Skin of body (tissue), 1 donor: ENCODE measurements at regions not wholly inside any gene's neighbourhood (a gene's known extent, or its start where the extent isn't known, plus 50 kb on each side); places are given as distances from the start of the nearest gene placed in this dataset.
"Not testable (repeated sequence)": the region's sequence is repeated elsewhere in the genome, so short reads cannot be mapped to it uniquely, and the experiment has no call there.

Source experiments
- DNase-seq: peaks from one replicate; lab custom pipeline; 2025; lab: John Stamatoyannopoulos, UW

DNA sequence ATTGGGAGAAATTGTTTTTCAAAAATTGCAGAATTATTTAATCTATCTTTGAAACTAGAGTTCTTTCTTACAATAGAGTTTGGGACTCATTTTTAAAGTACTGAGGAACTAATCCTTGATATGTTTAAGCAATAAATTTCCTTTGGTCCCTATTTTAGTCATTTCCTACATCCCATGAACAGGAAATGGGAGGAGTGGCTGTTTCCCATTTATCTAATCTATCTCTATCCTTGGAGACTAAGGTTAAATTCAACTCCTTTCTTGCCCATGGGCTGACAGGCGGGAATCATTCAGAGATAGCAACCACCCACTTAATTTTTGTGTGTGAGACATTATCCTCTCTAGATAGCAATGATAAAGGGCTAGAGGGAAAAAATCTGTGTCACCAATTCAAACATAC, 131.6 kb upstream of the EMCN start:
- no peak for DNase-seq

DNA sequence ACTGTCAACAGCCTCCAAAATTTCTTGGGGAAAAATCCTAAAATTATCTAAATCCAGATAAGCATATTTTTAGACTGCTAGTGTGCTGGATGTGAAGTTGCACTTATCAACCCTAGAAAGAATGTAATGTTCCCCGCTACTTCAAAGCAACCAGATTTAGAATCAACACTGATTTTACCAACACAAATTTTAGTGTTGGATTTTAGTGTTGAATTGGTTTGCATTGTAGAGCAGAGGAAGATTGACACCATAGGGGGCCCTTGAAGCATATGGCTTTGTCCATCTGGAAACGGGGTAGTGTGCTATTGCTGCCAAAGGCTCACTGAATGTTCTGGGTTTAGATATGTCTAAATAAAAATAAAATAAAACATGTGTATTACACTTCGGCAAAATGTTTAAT, 126.3 kb upstream of the EMCN start:
- no peak for DNase-seq

DNA sequence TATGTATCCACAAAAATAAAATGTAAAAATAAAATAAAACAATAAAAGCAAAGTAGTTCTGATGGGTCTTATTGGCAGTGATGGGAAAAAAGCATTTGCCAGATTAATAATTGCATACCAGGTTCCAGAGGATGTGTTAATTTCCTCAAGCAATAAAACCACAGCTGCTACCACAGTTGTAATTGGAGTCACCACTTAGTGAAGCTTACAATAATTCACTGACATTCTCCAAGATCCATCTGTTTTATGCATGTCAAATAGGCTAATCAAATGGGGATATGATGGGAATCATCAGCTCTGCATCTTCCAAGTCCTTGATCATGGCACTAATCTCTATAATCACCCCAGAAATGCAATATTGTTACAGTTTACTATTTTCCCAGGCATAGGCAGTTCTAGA, 123.5 kb upstream of the EMCN start:
- DNase-seq = peak; percentile 12

DNA sequence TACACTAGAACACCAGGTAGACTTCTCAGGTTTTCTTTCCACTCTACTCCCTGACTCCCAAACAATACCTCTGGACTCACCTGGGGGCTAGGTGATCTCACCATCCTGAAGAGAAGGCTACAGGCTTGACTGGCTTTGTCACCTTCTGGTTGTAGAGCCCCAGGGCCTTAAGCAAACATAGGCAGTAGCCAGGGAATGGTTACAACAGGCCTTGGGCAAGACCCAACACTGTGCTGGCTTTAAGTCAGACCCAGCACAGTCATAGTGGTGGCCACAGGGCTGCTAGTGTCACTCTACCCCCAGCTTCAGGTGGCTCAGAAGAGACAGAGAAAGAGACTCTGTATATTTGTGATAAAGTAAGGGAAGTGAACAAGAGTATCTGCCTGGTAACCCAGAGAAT, 118.1 kb upstream of the EMCN start:
- DNase-seq = no peak

DNA sequence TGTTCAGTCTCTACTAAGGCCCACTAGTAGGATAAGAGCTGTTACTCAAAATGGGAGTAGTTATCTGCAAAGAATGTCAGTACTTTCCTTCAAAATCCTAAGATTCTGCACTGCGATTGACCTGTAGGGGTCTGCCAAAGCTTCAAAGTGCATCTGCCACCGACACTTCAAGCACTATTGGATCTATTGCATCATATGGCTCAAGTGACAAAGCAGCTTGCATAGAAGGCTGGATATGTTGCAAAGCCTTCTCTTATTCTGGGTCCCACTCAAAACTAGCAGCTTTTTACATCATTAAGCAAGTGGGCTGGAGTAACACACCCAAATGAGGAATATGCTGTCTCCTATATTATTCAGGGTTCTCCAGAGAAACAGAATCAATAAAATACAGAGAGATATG, 115.4 kb upstream of the EMCN start:
- DNase-seq = no peak

DNA sequence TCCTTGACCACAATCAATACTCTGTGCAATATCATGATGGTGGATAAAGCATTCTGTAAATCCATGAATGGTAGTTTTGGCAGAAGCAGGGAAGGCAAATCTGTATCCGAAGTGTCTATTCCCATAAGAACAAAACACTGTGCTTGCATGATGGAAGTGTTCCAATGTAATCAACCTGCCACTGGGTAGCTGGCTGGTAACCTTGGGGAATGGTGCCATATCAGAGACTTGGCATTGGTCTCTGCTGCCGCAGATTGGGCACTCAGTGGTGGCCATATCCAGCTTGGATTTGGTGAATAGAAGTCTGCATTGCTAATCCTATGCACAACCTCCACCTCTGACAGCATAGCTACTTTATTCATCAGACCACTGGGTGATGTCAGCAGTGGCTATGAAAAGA, 114.3 kb upstream of the EMCN start:
- DNase-seq = no peak

DNA sequence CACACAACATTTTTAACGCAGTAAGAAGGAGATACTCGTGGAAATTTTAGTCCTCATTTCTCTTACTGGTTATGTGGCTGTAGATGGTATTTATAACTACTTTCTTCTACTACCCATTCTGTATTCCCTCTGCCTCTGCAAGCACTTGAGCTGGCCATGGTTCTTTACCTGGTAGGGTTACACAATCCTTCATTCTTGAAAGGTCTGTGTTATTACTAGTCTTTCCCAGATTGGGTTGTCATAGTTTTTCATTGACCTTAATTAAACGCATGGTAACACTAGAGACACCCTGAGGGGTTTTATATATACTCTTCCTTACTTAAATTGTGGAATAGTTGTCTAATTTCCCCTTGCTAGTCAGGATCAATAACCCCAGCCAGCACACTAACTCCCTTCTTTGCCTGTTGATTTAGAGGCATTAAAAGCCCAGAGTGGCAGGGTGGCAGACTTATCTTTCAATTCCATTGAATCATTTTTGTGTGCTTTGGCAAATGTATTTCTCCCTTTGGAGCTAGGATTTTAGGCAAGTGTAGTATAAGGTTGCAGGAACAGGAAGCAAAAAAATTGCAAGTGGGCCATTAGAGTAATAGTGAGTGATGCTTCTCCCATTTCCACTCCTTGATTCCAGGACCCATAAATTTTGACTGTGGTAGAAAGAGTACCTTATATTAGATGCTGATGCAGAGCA, 113.6 kb upstream of the EMCN start:
- DNase-seq = no peak

DNA sequence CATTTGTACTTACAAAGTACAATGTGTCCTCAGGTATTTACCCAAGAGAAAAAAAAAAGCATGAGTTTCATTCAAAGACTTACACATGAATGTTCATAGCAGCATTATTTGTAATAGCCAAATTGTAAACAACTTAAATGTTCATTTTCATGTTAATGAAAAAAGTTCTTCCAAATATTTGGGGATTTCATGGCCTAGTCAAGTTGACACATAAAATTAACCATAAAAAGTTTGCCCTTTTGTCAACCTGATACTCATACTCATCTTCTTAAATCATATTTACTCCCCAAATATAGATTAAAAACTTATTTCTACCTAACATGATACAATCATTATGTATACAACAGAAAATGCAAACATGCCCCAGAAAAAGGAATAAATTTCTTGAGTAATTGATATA, 112.5 kb upstream of the EMCN start:
- DNase-seq = no peak

DNA sequence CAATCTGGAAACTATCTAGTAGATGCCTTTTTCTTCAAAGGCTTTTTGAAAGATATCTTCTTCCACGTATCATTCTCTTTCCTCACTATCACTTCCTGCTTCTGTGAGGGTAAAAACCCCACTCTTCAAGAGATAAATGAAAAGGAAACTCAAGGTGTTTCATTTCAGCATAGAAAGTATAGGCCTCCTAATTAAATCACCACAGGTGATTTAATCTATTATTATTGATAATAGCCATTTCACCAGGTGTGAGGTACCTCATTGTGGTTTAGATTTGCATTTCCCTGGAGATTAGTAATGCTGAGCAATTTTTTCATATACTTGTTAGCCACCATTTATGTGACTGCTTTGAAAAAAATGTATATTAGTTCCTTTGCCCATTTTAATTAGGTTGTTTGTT, 92.0 kb upstream of the EMCN start:
- no peak for DNase-seq

DNA sequence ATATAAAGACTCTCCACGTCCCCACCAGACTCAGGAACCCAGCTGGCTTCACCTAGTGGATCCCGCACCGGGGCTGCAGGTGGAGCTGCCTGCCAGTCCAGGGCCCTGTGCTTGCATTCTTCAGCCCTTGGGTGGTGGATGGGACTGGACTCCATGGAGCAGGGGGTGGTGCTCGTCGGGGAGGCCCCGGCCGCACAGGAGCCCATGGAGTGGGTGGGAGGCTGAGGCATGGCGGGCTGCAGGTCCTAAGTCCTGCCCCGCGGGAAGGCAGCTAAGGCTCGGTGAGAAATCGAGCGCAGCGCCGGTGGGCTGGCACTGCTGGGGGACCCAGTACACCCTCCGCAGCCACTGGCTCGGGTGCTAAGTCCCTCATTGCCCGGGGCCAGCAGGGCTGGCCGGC, 90.8 kb upstream of the EMCN start:
- not testable (repeated sequence) for DNase-seq

DNA sequence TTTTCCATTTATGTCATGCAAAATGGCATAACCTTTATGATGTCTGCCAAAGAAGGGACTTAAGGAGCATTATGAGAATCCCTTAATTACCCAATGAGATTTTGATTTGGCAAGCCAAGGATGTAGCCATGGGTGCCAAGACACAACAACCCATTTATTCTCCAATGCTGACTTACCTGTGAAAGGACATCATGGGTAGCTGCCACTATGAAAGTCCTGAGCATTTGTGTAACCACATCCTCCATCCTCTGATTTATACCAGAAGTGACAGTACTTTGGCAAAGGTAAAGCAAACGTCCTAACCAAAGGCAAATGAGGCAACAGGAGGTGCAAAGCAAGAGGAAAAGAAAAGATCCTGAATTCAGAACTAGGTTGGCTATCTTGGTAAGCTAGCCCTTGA, 87.3 kb upstream of the EMCN start:
- DNase-seq = no peak

DNA sequence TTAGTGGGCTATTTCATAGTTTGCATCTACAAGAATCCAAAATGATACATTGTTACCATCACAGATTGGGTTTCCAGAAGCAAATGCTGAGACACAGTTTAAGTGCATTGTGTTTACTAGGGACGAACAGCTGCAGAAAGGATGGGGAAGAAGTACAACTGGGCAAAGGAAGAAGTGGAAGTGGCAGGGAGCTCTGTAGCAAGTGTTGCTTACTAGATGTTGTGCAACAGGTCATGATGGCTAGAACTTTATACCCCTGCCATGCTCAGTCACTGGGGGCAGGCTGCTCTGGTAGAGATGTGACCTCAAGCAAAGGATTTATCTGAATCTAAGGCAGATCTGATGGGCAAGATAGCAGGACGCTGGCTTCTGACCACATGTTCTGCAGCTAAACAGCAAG, 76.1 kb upstream of the EMCN start:
- DNase-seq = no peak

DNA sequence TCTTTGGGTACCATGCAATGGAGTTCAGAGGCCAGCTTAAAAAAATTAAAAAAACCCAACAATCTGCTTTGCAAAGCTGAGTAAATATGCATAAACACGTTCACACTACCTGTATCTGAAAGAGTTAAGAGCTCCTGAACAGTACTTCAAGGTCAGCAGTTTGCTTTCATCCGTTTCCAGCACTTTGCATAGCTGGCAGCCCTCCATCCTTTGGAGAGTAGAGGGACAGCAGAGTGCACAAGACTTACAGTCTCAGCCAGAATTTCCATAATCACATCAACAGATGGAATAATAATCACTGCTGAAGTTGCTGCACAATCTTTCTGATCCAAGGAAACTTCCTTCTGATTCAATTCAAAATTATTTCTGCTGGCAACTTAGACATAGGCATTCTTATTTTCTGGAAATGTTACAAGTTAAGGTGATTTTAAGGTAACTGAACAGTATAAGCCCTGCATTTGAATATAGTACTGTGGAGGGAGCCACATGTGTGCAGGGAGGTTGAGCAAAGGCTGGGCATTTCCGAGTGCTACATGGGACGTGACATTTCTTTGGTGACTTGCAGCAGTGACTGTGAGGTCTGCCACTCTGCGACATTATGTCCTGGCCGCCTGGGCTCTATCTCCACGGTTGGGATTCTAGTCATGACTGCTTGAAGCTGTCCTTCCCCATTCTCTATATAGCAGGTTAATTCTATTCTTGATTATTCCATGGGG, 73.5 kb upstream of the EMCN start:
- peak; percentile 55 for DNase-seq

DNA sequence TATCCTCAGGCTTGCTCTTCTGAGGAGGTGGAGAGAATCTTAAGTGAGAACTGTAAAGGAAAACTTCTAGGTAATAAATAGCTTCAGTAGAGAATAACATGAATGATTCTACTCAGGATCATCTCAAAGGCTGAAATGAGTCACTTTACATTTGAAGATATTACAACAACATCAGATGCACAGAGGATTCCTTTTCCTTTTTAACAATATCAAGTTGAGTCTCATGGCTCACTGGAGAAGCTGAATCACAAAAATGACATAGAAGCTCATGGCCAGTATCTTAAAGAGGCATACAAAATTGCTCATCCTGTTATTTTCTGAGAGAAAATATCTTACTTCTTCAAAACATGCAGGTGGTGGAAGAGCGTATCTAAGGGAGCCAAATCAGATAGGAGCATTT, 72.5 kb upstream of the EMCN start:
- DNase-seq = no peak

DNA sequence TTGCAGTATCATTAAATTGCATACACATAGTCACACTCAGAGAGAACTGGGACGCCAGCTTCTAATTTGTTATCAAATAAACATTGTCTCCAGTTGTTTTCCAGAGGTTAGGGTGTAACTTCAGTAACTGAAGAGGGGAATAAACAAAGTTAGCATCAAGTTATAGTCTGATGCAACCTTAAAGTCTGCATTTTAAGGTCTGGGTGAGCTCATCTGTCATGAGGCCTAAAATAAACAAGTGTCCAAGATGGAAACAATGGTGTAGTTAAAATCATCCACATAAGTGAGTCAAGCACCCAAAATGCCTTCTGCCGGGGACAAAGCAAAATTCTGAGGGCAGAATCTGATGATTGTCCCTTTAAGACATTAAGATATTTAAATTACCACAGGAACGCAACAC, 70.3 kb upstream of the EMCN start:
- no peak for DNase-seq

DNA sequence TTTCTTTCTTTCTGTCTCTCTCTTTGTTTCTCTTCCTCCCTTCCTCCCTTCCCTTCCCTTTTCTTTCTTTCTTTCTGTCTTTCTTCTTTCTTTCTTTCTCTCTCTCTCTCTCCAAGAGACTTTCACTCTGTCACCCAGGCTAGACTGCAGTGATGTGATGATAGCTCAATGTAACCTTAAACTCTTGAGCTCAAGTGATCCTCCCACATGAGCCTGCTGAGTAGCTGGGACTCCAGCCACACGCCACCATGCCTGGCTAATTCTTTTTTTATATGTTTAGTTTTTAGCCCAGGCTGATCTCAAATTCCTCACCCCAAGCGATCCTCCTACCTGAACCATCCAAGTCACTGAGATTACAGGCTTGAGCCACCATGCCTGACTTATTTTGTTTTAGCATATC, 64.3 kb upstream of the EMCN start:
- no peak for DNase-seq

DNA sequence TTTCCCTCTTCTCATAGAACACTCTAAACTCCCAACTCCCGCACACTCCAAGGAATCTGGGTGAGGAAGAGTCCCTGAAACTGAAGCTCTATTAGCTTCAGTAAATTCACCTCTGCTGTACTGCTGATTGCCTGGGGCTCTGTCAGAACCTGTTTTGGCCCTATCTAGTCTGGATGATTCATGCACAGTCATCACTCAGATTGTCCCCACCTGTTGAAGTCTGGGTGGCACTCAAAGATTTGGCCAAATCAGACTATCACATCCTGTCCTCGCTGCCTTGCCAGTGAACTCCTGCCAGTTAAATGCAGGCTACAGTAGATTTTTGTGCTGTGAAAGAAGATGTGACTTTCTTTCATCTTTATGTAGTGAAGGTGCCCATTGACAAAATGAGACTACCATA, 63.5 kb upstream of the EMCN start:
- no peak for DNase-seq

DNA sequence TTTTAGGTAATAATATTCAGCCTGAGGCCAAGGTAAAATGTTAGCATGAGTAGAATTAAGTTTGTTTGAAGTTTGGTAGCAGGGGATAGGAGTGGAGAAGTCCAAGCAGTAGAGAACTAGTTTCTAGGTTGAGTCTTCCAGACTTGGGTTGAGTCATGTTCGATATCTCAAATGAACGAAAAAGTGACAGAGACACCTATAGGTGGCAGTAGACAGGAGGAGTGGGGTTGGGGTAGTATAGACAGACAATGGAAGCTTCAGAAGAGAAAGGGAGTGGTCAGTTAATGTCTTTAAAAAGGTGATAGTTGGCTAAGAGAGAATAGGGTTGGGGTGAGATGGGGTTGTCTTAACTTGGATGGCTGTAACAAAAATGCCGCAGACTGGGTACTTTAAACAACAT, 58.7 kb upstream of the EMCN start:
- no peak for DNase-seq

DNA sequence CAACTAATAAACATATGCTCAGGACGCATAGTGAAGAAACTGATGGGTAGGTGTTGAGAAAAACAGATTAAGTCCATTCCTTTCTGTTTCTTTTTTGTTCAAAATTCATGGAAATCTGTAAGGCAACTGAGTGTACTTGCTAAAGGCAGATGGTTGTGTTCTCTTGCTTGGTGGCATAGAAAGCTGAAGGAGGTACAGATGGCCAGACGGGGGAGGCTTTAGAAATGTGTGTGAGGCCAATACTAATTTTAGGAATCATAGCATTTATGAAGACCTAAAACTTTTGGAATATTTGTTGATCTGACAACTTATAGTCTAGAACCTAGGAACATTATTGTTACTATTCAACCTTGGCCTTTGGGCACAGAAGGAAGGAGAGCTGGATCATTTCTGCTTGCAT, 56.8 kb upstream of the EMCN start:
- no peak for DNase-seq

DNA sequence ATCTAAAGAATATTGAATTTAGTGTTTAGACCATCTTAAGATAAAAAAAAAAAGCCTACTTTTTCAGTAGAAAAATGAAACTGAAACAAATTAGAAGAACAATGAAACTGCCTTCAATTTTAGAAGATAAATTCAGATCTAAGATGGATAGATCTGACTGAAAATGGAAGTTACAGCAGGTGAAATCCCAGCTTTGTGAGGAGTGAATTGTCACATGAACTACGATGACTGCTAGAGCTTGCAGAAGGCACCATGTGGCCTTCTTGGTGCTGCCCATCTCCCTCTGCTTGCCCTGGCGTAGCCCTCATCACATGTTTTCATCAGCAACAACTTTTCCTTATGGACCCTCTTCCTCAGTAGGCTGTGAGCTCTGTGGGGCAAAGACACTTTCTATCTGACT, 51.4 kb upstream of the EMCN start:
- no peak for DNase-seq
